CD4-positive, alpha-beta T cell treated with Interleukin-17A for 4 hours (primary cell): ENCODE measurements at regions not wholly inside any gene's neighbourhood (a gene's known extent, or its start where the extent isn't known, plus 50 kb on each side); places are given as distances from the start of the nearest gene placed in this dataset.

Source experiments
- DNase-seq: peaks from one replicate; pipeline ENCODE4 v3.0.0-alpha.2; 2020; ENCODE audit warnings: mixed read lengths

GRCh38 chr2:120428748-120429147 lies 82.8 kb downstream of the INHBB start:
- no peak for DNase-seq

GRCh38 chr2:120429586-120430500 lies 83.9 kb downstream of the INHBB start:
- no peak for DNase-seq

GRCh38 chr2:120430501-120430830 lies 84.5 kb downstream of the INHBB start:
- no peak for DNase-seq

GRCh38 chr2:120430957-120431356 lies 85.0 kb downstream of the INHBB start:
- DNase-seq: no peak

- no peak for DNase-seq
These were observed 85.7 kb downstream of the INHBB start for GRCh38 chr2:120431386-120432292.

GRCh38 chr2:120432293-120432975 lies 86.5 kb downstream of the INHBB start:
- DNase-seq: no peak

GRCh38 chr2:120432976-120433815 lies 87.3 kb downstream of the INHBB start:
- no peak for DNase-seq

GRCh38 chr2:120433816-120434290 lies 87.9 kb downstream of the INHBB start:
- no peak for DNase-seq

GRCh38 chr2:120434492-120435308 lies 88.8 kb downstream of the INHBB start:
- DNase-seq: no peak

GRCh38 chr2:120435671-120436459 lies 89.9 kb downstream of the INHBB start:
- no peak for DNase-seq

- no peak for DNase-seq
These were observed 90.5 kb downstream of the INHBB start for GRCh38 chr2:120436460-120436739.

GRCh38 chr2:120436885-120437603 lies 91.1 kb downstream of the INHBB start:
- DNase-seq: peak; percentile 10

GRCh38 chr2:120437604-120438000 lies 91.7 kb downstream of the INHBB start:
- DNase-seq: no peak

- DNase-seq: no peak
These were observed 92.5 kb downstream of the INHBB start for GRCh38 chr2:120438301-120439066.

GRCh38 chr2:120439067-120439368 lies 93.1 kb downstream of the INHBB start:
- DNase-seq: no peak

GRCh38 chr2:120439637-120440384 lies 93.9 kb downstream of the INHBB start:
- no peak for DNase-seq

- DNase-seq: no peak
These were observed 94.8 kb downstream of the INHBB start for GRCh38 chr2:120440521-120441350.

GRCh38 chr2:120441351-120441700 lies 95.4 kb downstream of the INHBB start:
- DNase-seq: no peak
